GM12892 (cell line): ENCODE measurements at regions not wholly inside any gene's neighbourhood (a gene's known extent, or its start where the extent isn't known, plus 50 kb on each side); places are given as distances from the start of the nearest gene placed in this dataset.

Source experiments
- DNase-seq: peaks from one replicate; pipeline ENCODE4 v3.0.0; 2011; ENCODE audit not compliant: insufficient read length
- FAIRE-seq: peaks from 2 replicates; lab custom pipeline; 2011; peaks lifted over from hg19 to GRCh38; lab: Jason Lieb, UNC
- POLR2A ChIP-seq: IDR thresholded peaks from 2 replicates; pipeline ENCODE4 v1.6.1; 2011; ENCODE audit warnings: low read depth, low read length, control low read depth
- POLR2AphosphoS5 ChIP-seq: IDR thresholded peaks from 2 replicates; pipeline ENCODE4 v1.6.1; 2011; ENCODE audit warnings: low read depth, low read length, control low read depth
- TAF1 ChIP-seq: IDR thresholded peaks from 2 replicates; pipeline ENCODE4 v1.6.1; 2011; ENCODE audit warnings: low read depth, mild to moderate bottlenecking, control low read depth, low read length, borderline replicate concordance

- TF ChIP-seq POLR2A (no peak), POLR2AphosphoS5 (no peak), TAF1 (no peak)
- FAIRE-seq (no peak), DNase-seq (no peak)
These were observed 51.1 kb upstream of the CRY1 start for GRCh38 chr12:107144441-107144840.

- no peak for DNase-seq
- TF ChIP-seq POLR2A (no peak), TAF1 (no peak), POLR2AphosphoS5 (no peak)
- FAIRE-seq, result no peak
These were observed 51.6 kb upstream of the CRY1 start for GRCh38 chr12:107144990-107145389.

- no peak for FAIRE-seq
- DNase-seq, result no peak
- no peak for TF ChIP-seq POLR2AphosphoS5
- TF ChIP-seq POLR2A, result no peak
- no peak for TF ChIP-seq TAF1
These were observed 52.0 kb upstream of the CRY1 start for GRCh38 chr12:107145397-107145796.

GRCh38 chr12:107148107-107148506 is 54.8 kb upstream of the CRY1 start:
- FAIRE-seq (no peak), DNase-seq (no peak)
- TF ChIP-seq POLR2A (no peak), TAF1 (no peak), POLR2AphosphoS5 (no peak)

GRCh38 chr12:107152315-107152714 is 59.0 kb upstream of the CRY1 start:
- TF ChIP-seq POLR2A (no peak), TAF1 (no peak), POLR2AphosphoS5 (no peak)
- DNase-seq, result no peak
- FAIRE-seq, result no peak

GRCh38 chr12:107159384-107159900 is 66.1 kb upstream of the CRY1 start:
- DNase-seq (no peak), FAIRE-seq (no peak)
- no peak for TF ChIP-seq TAF1
- no peak for TF ChIP-seq POLR2A
- TF ChIP-seq POLR2AphosphoS5, result no peak

- TF ChIP-seq POLR2A, result no peak
- no peak for TF ChIP-seq TAF1
- TF ChIP-seq POLR2AphosphoS5, result no peak
- no peak for DNase-seq
- FAIRE-seq, result no peak
These were observed 70.1 kb upstream of the CRY1 start for GRCh38 chr12:107163413-107163812.

- TF ChIP-seq TAF1 (no peak), POLR2A (no peak), POLR2AphosphoS5 (no peak)
- DNase-seq, result no peak
- no peak for FAIRE-seq
These were observed 71.0 kb upstream of the CRY1 start for GRCh38 chr12:107164392-107164791.

GRCh38 chr12:107165581-107165980 is 72.2 kb upstream of the CRY1 start:
- FAIRE-seq, result no peak

GRCh38 chr12:107167756-107168155 is 74.4 kb upstream of the CRY1 start:
- TF ChIP-seq POLR2A (no peak), TAF1 (no peak), POLR2AphosphoS5 (no peak)
- no peak for FAIRE-seq
- DNase-seq, result no peak

More at GRCh38 chr12:107165581-107165980, 72.2 kb upstream of the CRY1 start:
- no peak for DNase-seq
- TF ChIP-seq POLR2AphosphoS5 (no peak), POLR2A (no peak), TAF1 (no peak)

GRCh38 chr12:107169200-107169599 is 75.9 kb upstream of the CRY1 start:
- FAIRE-seq (no peak), DNase-seq (no peak)
- TF ChIP-seq TAF1, result no peak
- no peak for TF ChIP-seq POLR2A
- TF ChIP-seq POLR2AphosphoS5, result no peak

GRCh38 chr12:107178776-107179175 is 85.4 kb upstream of the CRY1 start:
- no peak for DNase-seq
- TF ChIP-seq POLR2A, result no peak
- TF ChIP-seq TAF1, result no peak
- TF ChIP-seq POLR2AphosphoS5, result no peak
- no peak for FAIRE-seq
